ENCODE measurements at regions not wholly inside any gene's neighbourhood (a gene's known extent, or its start where the extent isn't known, plus 50 kb on each side); places are given as distances from the start of the nearest gene placed in this dataset.
"Not testable (repeated sequence)": the region's sequence is repeated elsewhere in the genome, so short reads cannot be mapped to it uniquely, and the experiment has no call there.

- peaks cover 0 to 2% of the 10 kb centered on the region in 2 donors for H3K9me3 ChIP-seq
- no peaks in the 10 kb centered on the region for H3K4me1 ChIP-seq
- no peaks in the 10 kb centered on the region for H3K36me3 ChIP-seq
- DNase-seq, result no peak
- no peaks in the 10 kb centered on the region for H3K27me3 ChIP-seq
- no peak for TF ChIP-seq CTCF (IDR thresholded peaks at IDR 0.05)
- no peak for ATAC-seq
- no peak overlapping the region for H3K27ac ChIP-seq
- intact Hi-C loops (cut with DNase I), result no loop called here
- no peak overlapping the region for H3K4me3 ChIP-seq
These were observed 444.4 kb upstream of the CHRM2 start for GRCh38 chr7:136424058-136424457.

GRCh38 chr7:136419740-136420139 is 442.6 kb upstream of the MTPN start:
- DNase-seq; H3K27ac ChIP-seq; H3K27me3 ChIP-seq; H3K9me3 ChIP-seq; H3K4me3 ChIP-seq; intact Hi-C loops (cut with DNase I); H3K36me3 ChIP-seq; H3K4me1 ChIP-seq; ATAC-seq: not testable (repeated sequence)

- TF ChIP-seq CTCF (IDR thresholded peaks at IDR 0.05), result no peak
- no peaks in the 10 kb centered on the region for H3K9me3 ChIP-seq
- ATAC-seq, result no peak
- no peak for DNase-seq
- H3K4me1 ChIP-seq, result no peaks in the 10 kb centered on the region
- no peak overlapping the region for H3K4me3 ChIP-seq
- no peak overlapping the region for H3K27ac ChIP-seq
- H3K27me3 ChIP-seq, result no peaks in the 10 kb centered on the region
- intact Hi-C loops (cut with DNase I), result no loop called here
- no peaks in the 10 kb centered on the region for H3K36me3 ChIP-seq
These were observed 435.8 kb upstream of the MTPN start for GRCh38 chr7:136412952-136413351.

- Histone ChIP-seq H3K9me3 (no peaks in the 10 kb centered on the region), H3K27me3 (peaks cover 0 to 4% of the 10 kb centered on the region in 2 donors), H3K4me1 (no peaks in the 10 kb centered on the region), H3K4me3 (no peak overlapping the region), H3K27ac (no peak overlapping the region), H3K36me3 (no peaks in the 10 kb centered on the region)
- DNase-seq, result peak in 2 of 4 donors; percentile 46 to 58
- intact Hi-C loops (cut with DNase I), result no loop called here
- peak; percentile 83 for ATAC-seq
- peak; percentile 52 to 55 for TF ChIP-seq CTCF (IDR thresholded peaks at IDR 0.05)
These were observed 429.0 kb upstream of the MTPN start for GRCh38 chr7:136405931-136406777.

GRCh38 chr7:136403591-136403990 is 426.4 kb upstream of the MTPN start:
- TF ChIP-seq CTCF (IDR thresholded peaks at IDR 0.05), result no peak
- DNase-seq, result no peak
- no peak overlapping the region for H3K4me3 ChIP-seq
- H3K27ac ChIP-seq, result no peak overlapping the region
- intact Hi-C loops (cut with DNase I), result no loop called here
- no peaks in the 10 kb centered on the region for H3K9me3 ChIP-seq
- ATAC-seq, result no peak
- peaks cover 0 to 4% of the 10 kb centered on the region in 2 donors for H3K27me3 ChIP-seq
- H3K4me1 ChIP-seq, result no peaks in the 10 kb centered on the region
- H3K36me3 ChIP-seq, result no peaks in the 10 kb centered on the region

- peaks cover 0 to 2% of the 10 kb centered on the region in 2 donors for H3K27me3 ChIP-seq
- no peak overlapping the region for H3K27ac ChIP-seq
- ATAC-seq (no peak), DNase-seq (no peak)
- no peaks in the 10 kb centered on the region for H3K9me3 ChIP-seq
- TF ChIP-seq CTCF (IDR thresholded peaks at IDR 0.05), result no peak
- H3K36me3 ChIP-seq, result no peaks in the 10 kb centered on the region
- intact Hi-C loops (cut with DNase I), result no loop called here
- no peak overlapping the region for H3K4me3 ChIP-seq
- H3K4me1 ChIP-seq, result no peaks in the 10 kb centered on the region
These were observed 423.7 kb upstream of the MTPN start for GRCh38 chr7:136400877-136401276.

Data from left lung (tissue), 4 donors.